ENCODE measurements at regions not wholly inside any gene's neighbourhood (a gene's known extent, or its start where the extent isn't known, plus 50 kb on each side); places are given as distances from the start of the nearest gene placed in this dataset.
A peak's percentile ranks its signal among the peaks of the same experiment; 100 is the strongest.

GRCh38 chr10:10294881-10295529, 722.7 kb upstream of the CELF2 start:
- Histone ChIP-seq H3K36me3 (ENCODE audit: insufficient read depth, low read length) (no peaks in the 10 kb centered on the region), H3K27me3 (ENCODE audit: insufficient read depth, low read length) (no peaks in the 10 kb centered on the region), H2AFZ (ENCODE audit: low read depth, low read length) (no peak overlapping the region), H3K4me1 (ENCODE audit: insufficient read depth, low read length) (peaks cover 5% of the 10 kb centered on the region), H3K9me3 (ENCODE audit: low read length) (no peaks in the 10 kb centered on the region), H3K4me3 (ENCODE audit: low read length) (no peak overlapping the region)

- H3K4me3 ChIP-seq (ENCODE audit: low read length): no peak overlapping the region
- H2AFZ ChIP-seq (ENCODE audit: low read depth, low read length): no peak overlapping the region
- H3K27me3 ChIP-seq (ENCODE audit: insufficient read depth, low read length): no peaks in the 10 kb centered on the region
- peaks cover 5% of the 10 kb centered on the region for H3K4me1 ChIP-seq (ENCODE audit: insufficient read depth, low read length)
- H3K36me3 ChIP-seq (ENCODE audit: insufficient read depth, low read length): no peaks in the 10 kb centered on the region
- H3K9me3 ChIP-seq (ENCODE audit: low read length): no peaks in the 10 kb centered on the region
Measured at GRCh38 chr10:10295537-10295936, 722.1 kb upstream of the CELF2 start.

GRCh38 chr10:10302689-10303088, 715.0 kb upstream of the CELF2 start:
- H3K36me3 ChIP-seq (ENCODE audit: insufficient read depth, low read length): no peaks in the 10 kb centered on the region
- H3K4me3 ChIP-seq (ENCODE audit: low read length): no peak overlapping the region
- H2AFZ ChIP-seq (ENCODE audit: low read depth, low read length): no peak overlapping the region
- H3K27me3 ChIP-seq (ENCODE audit: insufficient read depth, low read length): no peaks in the 10 kb centered on the region
- H3K9me3 ChIP-seq (ENCODE audit: low read length): no peaks in the 10 kb centered on the region
- H3K4me1 ChIP-seq (ENCODE audit: insufficient read depth, low read length): no peaks in the 10 kb centered on the region

GRCh38 chr10:10307036-10307435, 710.6 kb upstream of the CELF2 start:
- H3K27me3 ChIP-seq (ENCODE audit: insufficient read depth, low read length): no peaks in the 10 kb centered on the region
- H3K36me3 ChIP-seq (ENCODE audit: insufficient read depth, low read length): no peaks in the 10 kb centered on the region
- H3K4me1 ChIP-seq (ENCODE audit: insufficient read depth, low read length): peaks cover 6% of the 10 kb centered on the region
- no peak overlapping the region for H3K4me3 ChIP-seq (ENCODE audit: low read length)
- no peaks in the 10 kb centered on the region for H3K9me3 ChIP-seq (ENCODE audit: low read length)
- no peak overlapping the region for H2AFZ ChIP-seq (ENCODE audit: low read depth, low read length)

- Histone ChIP-seq H3K4me1 (ENCODE audit: insufficient read depth, low read length) (peaks cover 6% of the 10 kb centered on the region), H3K27me3 (ENCODE audit: insufficient read depth, low read length) (no peaks in the 10 kb centered on the region), H2AFZ (ENCODE audit: low read depth, low read length) (no peak overlapping the region), H3K9me3 (ENCODE audit: low read length) (no peaks in the 10 kb centered on the region), H3K36me3 (ENCODE audit: insufficient read depth, low read length) (no peaks in the 10 kb centered on the region), H3K4me3 (ENCODE audit: low read length) (no peak overlapping the region)
Measured at GRCh38 chr10:10307551-10307950, 710.1 kb upstream of the CELF2 start.

GRCh38 chr10:10310498-10310897, 707.2 kb upstream of the CELF2 start:
- Histone ChIP-seq H2AFZ (ENCODE audit: low read depth, low read length) (peak overlapping the region; percentile 50), H3K36me3 (ENCODE audit: insufficient read depth, low read length) (no peaks in the 10 kb centered on the region), H3K4me1 (ENCODE audit: insufficient read depth, low read length) (peaks cover 6% of the 10 kb centered on the region), H3K9me3 (ENCODE audit: low read length) (no peaks in the 10 kb centered on the region), H3K27me3 (ENCODE audit: insufficient read depth, low read length) (no peaks in the 10 kb centered on the region), H3K4me3 (ENCODE audit: low read length) (no peak overlapping the region)

- H3K9me3 ChIP-seq (ENCODE audit: low read length): no peaks in the 10 kb centered on the region
- no peaks in the 10 kb centered on the region for H3K27me3 ChIP-seq (ENCODE audit: insufficient read depth, low read length)
- no peaks in the 10 kb centered on the region for H3K36me3 ChIP-seq (ENCODE audit: insufficient read depth, low read length)
- peaks cover 6% of the 10 kb centered on the region for H3K4me1 ChIP-seq (ENCODE audit: insufficient read depth, low read length)
- no peak overlapping the region for H3K4me3 ChIP-seq (ENCODE audit: low read length)
- H2AFZ ChIP-seq (ENCODE audit: low read depth, low read length): no peak overlapping the region
Measured at GRCh38 chr10:10311966-10312365, 705.7 kb upstream of the CELF2 start.

- Histone ChIP-seq H3K4me3 (ENCODE audit: low read length) (no peak overlapping the region), H3K4me1 (ENCODE audit: insufficient read depth, low read length) (peaks cover 6% of the 10 kb centered on the region)
Measured at GRCh38 chr10:10313149-10313835, 704.4 kb upstream of the CELF2 start.

GRCh38 chr10:10314626-10315025, 703.0 kb upstream of the CELF2 start:
- H3K36me3 ChIP-seq (ENCODE audit: insufficient read depth, low read length): no peaks in the 10 kb centered on the region
- no peaks in the 10 kb centered on the region for H3K9me3 ChIP-seq (ENCODE audit: low read length)
- H3K4me3 ChIP-seq (ENCODE audit: low read length): no peak overlapping the region
- H3K27me3 ChIP-seq (ENCODE audit: insufficient read depth, low read length): no peaks in the 10 kb centered on the region
- H2AFZ ChIP-seq (ENCODE audit: low read depth, low read length): no peak overlapping the region
- H3K4me1 ChIP-seq (ENCODE audit: insufficient read depth, low read length): peaks cover 6% of the 10 kb centered on the region

More at GRCh38 chr10:10313149-10313835, 704.4 kb upstream of the CELF2 start:
- Histone ChIP-seq H3K36me3 (ENCODE audit: insufficient read depth, low read length) (no peaks in the 10 kb centered on the region), H2AFZ (ENCODE audit: low read depth, low read length) (no peak overlapping the region), H3K27me3 (ENCODE audit: insufficient read depth, low read length) (no peaks in the 10 kb centered on the region), H3K9me3 (ENCODE audit: low read length) (no peaks in the 10 kb centered on the region)

GRCh38 chr10:10315989-10316388, 701.7 kb upstream of the CELF2 start:
- H3K36me3 ChIP-seq (ENCODE audit: insufficient read depth, low read length): no peaks in the 10 kb centered on the region
- H3K4me3 ChIP-seq (ENCODE audit: low read length): no peak overlapping the region
- no peaks in the 10 kb centered on the region for H3K9me3 ChIP-seq (ENCODE audit: low read length)
- H2AFZ ChIP-seq (ENCODE audit: low read depth, low read length): no peak overlapping the region
- no peaks in the 10 kb centered on the region for H3K4me1 ChIP-seq (ENCODE audit: insufficient read depth, low read length)
- H3K27me3 ChIP-seq (ENCODE audit: insufficient read depth, low read length): no peaks in the 10 kb centered on the region

GRCh38 chr10:10317151-10317550, 700.5 kb upstream of the CELF2 start:
- Histone ChIP-seq H3K4me1 (ENCODE audit: insufficient read depth, low read length) (no peaks in the 10 kb centered on the region), H3K36me3 (ENCODE audit: insufficient read depth, low read length) (no peaks in the 10 kb centered on the region), H3K4me3 (ENCODE audit: low read length) (no peak overlapping the region), H3K27me3 (ENCODE audit: insufficient read depth, low read length) (no peaks in the 10 kb centered on the region), H2AFZ (ENCODE audit: low read depth, low read length) (no peak overlapping the region), H3K9me3 (ENCODE audit: low read length) (no peaks in the 10 kb centered on the region)

- Histone ChIP-seq H3K4me3 (ENCODE audit: low read length) (no peak overlapping the region), H3K4me1 (ENCODE audit: insufficient read depth, low read length) (no peaks in the 10 kb centered on the region), H2AFZ (ENCODE audit: low read depth, low read length) (no peak overlapping the region), H3K9me3 (ENCODE audit: low read length) (no peaks in the 10 kb centered on the region), H3K27me3 (ENCODE audit: insufficient read depth, low read length) (no peaks in the 10 kb centered on the region), H3K36me3 (ENCODE audit: insufficient read depth, low read length) (no peaks in the 10 kb centered on the region)
Measured at GRCh38 chr10:10318856-10319255, 698.8 kb upstream of the CELF2 start.

GRCh38 chr10:10320956-10321355, 696.7 kb upstream of the CELF2 start:
- Histone ChIP-seq H3K4me3 (ENCODE audit: low read length) (no peak overlapping the region), H3K36me3 (ENCODE audit: insufficient read depth, low read length) (no peaks in the 10 kb centered on the region), H2AFZ (ENCODE audit: low read depth, low read length) (no peak overlapping the region), H3K27me3 (ENCODE audit: insufficient read depth, low read length) (no peaks in the 10 kb centered on the region), H3K9me3 (ENCODE audit: low read length) (no peaks in the 10 kb centered on the region), H3K4me1 (ENCODE audit: insufficient read depth, low read length) (no peaks in the 10 kb centered on the region)

GRCh38 chr10:10326116-10326515, 691.6 kb upstream of the CELF2 start:
- Histone ChIP-seq H3K9me3 (ENCODE audit: low read length) (no peaks in the 10 kb centered on the region), H3K4me3 (ENCODE audit: low read length) (no peak overlapping the region), H3K27me3 (ENCODE audit: insufficient read depth, low read length) (no peaks in the 10 kb centered on the region), H3K4me1 (ENCODE audit: insufficient read depth, low read length) (no peaks in the 10 kb centered on the region), H3K36me3 (ENCODE audit: insufficient read depth, low read length) (no peaks in the 10 kb centered on the region), H2AFZ (ENCODE audit: low read depth, low read length) (no peak overlapping the region)

Data from neuron (in vitro differentiated cells).